HG03103 (cell line): ENCODE measurements at regions not wholly inside any gene's neighbourhood (a gene's known extent, or its start where the extent isn't known, plus 50 kb on each side); places are given as distances from the start of the nearest gene placed in this dataset.
"Not testable (repeated sequence)": the region's sequence is repeated elsewhere in the genome, so short reads cannot be mapped to it uniquely, and the experiment has no call there.

ENCODE experiments used
- ATAC-seq: cut with Tn5 transposase; IDR thresholded peaks from one replicate; pipeline ENCODE4 v1.9.1; 2021; ENCODE audit warnings: low read depth; ENCODE audit not compliant: unreplicated experiment

DNA sequence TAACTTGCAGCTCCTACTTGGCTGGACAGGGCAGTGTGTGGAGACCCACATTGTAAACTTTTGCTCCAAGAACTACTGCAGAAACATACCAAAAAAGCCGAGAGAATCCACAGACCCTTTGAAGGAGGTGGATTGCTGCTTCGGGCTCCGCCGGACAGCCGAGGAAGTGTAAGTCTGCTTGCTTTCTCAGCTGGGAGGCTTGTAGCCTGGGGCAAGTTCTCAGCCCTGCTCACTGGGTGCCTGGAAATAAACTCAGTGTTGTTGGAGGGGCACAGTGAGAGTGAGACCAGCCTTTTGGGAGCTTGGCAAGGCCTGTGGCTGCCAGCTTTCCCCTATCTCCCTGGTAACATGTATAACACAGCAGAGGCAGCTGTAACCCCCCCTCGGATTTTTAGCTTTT is 215.6 kb downstream of the SYK start:
- ATAC-seq: no peak

DNA sequence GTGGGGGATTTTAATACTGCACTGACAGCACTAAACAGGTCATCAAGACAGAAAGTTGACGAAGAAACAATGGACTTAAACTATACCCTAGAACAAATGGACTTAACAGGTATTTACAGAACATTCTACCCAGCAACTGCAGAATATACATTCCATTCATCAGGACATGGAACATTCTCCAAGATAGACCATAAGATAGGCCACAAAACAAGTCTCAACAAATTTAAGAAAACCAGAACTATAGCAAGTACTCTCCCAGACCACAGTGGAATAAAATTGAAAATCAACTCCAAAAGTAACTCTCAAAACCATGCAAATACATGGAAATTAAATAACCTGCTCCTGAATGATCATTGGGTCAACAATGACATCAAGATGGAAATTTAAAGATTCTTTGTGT is 218.3 kb downstream of the SYK start:
- not testable (repeated sequence) for ATAC-seq

DNA sequence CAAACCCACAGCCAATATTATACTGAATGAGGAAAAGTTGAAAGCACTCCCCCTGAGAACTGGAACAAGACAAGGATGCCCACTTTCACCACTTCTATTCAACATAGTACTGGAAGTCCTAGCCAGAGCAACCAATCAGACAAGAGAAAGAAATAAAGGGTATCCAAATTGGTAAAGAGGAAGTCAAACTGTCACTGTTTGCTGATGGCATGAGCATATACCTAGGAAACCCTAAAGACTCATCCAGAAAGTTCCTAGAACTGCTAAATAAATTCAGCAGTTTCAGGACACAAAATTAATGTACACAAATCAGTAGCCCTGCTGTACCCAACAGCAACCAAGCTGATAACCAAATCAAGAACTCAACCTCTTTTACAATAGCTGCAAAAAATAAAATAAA is 220.0 kb downstream of the SYK start:
- not testable (repeated sequence) for ATAC-seq

DNA sequence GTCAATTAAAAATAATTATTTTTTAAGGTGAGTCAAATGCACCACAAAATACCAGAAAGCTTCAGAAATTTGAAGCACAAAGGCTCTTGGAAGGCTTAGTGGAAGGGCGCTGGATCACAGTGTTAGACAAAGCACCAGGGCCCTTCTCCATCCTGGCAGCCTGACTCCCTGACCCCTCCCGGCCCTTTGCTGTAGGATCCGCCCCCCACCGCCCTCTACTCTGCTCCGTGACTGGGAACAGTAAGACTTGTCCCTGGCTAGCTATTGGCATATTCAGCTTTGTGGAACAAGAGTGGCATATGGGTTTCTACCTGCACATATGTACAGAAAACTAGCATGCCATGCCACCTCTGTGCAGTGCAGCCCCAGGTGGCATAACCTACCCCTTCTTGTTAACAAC is 222.1 kb downstream of the SYK start:
- ATAC-seq: no peak

DNA sequence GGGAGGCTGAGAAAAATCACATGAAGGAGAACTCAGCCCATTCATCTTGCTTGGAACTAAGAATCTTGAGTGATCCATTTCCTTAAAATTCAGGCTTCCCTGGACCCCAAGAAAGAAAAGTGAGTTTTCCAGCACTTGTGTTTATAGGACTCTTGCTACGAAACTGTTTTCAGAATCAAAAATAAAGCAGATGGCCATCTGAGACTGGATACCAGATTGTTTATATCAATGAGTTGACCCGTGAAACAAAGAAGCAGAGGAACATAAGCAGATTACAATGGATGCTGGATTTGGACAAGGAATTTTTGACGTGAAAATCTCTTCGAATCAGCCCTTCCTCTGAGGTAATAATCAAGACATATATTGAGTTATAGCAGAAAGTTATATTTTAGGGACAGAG is 223.2 kb downstream of the SYK start:
- ATAC-seq: no peak

DNA sequence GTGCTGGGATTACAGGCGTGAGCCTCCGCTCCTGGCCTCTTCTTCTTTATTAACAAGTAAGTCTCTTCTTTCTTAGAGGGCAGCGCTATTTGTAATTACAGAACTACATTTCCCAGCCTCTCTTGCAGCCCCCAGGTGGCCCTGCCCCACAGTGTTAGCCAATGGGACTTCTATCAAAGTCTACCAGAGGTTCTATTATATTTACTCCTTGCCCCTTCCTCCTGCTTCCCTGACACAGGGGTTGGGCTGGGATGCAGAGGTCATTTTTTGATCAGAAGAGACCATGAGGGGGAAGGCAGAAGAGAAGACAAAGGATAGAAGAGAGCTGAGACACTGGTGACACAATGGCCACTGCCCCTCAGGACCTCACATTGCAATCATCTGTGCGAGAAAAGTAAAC is 224.2 kb downstream of the SYK start:
- no peak for ATAC-seq

DNA sequence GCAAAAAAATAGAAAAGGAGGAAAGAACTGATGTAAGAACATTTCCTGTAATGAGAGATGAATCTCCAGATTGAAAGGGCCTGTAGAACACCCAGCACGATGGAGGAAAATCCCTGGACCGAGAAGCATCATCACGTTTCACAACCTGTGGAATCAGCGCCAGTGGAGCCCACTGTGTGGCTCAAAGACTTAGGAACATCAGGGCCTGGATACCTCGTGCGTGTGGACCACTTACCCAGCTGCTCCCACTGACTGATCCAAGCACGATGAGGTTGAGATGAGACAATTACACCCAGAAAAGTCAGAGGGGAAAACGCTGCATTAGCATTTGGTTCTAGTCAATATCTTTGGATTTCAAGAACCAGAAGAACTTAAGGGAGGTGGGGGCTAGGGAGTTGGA is 224.6 kb downstream of the SYK start:
- ATAC-seq: no peak

DNA sequence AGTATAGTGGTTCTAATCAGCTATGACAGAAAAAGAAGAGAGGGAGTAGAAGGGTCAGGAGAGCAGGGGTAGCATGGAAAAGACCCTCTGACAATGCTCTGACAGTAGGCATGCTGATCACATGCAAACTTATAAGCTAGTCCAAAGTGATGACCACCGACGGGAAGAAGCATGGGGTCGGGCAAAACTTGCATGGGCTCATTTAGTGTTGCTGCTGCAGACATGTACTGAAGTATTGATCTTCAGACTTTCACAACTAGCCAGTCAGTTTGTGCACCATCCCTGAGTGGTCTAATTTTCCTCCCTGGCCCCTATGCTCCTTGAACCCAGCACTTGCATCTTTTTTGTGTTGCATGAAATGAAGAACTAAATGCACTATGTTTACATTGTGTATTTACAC is 225.4 kb downstream of the SYK start:
- no peak for ATAC-seq

DNA sequence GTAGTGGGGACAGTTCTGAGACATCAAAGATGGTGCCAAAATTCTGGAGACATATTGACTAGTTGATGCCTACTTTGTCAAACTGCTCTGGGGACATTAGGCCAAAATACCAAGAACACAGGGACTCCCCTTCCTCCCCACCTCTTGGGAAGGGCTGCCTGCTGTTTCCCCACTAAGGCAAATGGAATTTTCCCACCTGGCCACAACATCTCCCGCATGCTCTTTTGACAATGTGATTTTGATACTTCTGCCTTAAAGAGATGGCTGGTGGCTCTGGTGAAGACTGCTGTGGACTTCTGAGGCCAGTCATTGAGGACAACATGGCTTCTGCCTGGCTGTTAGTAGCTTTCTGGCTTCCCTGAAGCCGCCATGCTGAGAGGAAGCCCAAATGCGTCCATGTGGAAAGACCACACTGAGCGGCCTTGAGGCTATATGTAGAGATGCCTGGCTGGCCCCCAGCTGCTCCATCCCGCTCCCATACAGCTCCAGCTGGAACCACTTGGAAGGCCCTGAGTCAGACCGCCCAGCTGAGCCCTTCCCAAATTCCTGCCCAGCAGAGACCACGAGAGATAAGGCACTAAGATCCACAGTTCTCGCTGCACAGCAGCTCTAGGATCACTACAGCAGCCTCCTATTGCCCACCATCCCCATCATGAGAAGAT is 226.7 kb downstream of the SYK start:
- no peak for ATAC-seq

DNA sequence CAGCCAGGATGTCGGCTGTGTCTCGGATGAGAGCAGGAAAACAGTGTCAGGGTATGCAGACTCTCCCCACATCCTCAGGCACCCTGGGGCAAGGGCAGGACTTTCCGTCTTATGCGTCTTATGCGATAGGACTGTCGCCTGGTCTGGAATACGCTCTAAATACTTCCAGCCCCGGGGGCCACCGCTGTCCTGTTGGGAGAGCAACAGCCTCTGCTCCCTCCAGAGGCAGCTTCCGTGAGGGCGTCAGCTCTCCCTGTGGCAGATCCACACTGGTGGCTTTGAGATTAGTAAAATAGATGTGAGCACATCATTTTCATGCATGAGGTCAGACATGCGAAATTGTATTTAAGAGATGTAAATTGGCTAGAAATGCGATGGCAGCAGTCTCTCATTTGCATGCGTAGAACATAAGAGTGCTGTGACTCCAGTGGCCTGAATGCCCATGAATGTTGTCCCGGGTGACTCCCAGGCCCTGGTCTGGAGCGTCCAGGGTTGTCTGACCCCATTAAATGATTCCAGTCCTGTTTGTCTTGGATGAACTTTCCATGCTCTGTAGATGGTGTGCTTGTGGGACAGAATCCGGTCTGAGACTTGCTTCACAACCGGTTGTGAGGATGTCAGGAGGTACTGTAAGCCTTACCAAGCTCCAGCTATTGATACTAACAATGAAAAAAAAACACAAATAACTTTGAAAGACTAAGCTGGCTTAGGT is 228.2 kb downstream of the SYK start:
- no peak for ATAC-seq

DNA sequence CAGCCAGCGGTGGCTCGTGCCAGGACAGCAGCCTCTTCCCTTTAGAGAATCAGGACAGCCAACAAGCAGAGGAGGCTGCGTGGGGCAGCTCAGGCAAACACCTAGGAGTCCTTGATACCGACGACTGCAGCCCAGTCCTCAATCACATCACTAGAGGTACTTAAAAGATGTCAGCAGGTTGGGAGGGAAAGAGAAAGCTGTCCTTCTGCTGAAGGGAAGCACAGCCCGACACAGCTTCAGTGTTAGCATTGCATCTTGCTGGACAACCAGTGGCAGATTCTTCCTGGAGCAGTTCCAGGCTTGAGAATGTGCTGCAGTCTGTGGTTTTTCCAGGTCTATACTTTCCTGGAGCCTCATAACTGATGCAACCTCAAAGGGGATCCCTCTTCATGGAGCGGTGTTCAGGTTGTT is 230.5 kb downstream of the SYK start:
- no peak for ATAC-seq

DNA sequence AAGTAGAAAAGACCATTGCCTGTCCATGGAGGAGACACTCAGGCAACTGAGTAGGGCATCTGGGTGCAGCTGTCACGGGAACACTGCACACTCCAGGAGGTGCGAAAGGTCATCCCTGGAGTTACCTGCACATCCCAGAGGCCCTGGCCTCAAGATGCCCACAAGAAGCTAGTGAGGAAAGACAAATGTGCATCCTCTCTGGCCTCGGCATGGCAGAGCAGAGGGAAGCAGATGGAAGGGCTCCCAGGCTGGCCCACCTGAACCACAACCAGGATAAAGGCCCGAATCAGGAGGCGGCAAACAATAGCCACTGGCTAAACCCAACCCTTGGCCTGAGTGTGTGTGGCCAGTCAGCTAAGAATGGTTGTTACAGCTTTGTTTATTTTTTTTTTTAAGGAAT is 231.7 kb downstream of the SYK start:
- ATAC-seq: no peak

DNA sequence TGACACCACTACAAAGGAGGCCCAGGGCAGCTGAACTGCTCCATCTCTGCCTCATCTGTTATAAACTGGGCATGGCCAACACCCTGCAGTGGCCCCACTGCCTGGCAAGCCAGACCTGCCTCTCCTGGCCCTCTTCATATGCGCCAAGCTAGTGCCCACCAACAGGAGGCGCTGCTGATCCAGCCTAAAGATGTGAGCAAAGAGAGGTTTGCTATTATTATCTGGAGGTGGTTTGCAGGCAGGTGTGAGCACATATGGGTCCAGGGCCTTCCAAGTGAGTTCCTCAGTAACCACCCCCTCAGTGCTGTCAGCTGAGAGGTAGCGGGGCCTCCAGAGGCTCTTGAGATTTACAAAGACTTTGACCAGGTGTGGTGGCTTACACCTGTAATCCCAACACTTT is 232.2 kb downstream of the SYK start:
- no peak for ATAC-seq

DNA sequence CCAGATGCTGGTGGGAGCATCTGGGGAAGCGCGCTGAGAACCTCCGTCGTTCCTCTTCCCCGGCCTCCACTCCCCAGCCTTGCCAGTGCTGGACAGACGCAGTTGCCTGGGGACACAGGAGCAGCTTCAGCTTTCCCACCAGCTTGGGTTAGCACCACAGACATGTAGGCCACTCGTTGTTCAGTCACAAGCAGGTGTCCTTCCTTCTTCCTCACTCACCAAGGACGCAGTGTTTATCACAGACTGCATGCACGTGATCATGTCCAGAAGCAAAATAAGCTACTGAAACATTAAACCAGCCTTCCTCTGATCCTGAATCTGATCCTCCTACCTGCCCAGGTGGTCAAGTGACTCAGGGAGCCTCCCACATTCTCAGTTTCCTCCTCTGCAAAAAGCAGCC is 232.9 kb downstream of the SYK start:
- no peak for ATAC-seq

DNA sequence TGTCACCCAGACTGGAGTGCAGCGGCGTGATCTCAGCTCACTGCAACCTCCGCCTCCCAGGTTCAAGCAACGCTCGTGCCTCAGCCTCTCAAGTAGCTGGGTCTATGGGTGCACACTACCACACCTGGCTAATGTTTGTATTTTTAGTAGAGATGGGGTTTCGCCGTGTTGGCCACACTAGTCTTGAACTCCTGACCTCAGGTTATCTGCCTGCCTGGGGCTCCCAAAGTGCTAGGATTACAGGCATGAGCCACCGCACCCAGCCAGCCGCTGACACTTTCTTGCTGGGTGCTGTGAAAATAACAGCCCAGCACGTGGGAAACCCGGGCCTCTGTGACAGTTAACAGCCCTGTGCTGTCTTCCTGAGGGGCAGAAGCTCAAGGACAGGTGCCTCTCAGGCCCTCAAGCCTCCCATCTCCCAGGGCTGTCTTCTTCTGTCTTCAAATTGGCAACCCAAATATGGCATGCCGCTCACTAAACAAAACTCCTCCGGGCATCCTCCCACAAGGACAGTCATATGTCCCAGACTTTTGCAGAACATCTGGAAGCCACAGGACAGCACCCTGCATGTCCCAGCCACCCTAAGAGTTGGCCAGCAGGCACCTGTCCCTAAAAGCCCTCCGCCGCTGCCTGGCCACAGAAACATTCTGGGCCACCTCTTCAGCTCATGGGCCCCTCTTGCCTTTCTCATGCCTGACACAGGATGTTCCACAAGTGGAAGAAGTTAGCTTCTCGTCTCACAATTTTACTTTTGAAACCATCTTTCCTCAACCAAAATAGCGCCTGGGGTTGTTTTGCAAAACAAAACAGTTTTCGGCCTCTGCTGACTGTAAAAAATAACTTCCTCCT is 233.6 kb downstream of the SYK start:
- ATAC-seq: no peak

DNA sequence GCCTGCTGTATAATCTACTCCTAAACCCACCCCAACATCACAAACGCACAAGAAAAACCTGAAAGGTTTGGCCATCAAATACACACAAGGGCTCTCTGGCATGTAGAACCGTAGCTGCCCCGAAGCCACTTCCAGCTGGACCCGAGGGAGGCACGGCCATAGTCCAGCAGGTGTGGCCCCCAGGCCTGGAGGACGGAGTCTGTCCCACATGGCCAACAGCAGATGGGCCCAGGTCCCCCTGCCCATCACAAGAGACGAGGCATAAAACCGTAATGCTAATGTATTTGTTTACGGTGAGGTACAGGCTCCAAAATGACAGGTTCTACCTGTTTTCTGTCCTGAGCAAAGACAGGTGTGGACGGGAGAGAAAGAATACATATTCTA is 234.2 kb downstream of the SYK start:
- ATAC-seq: no peak

DNA sequence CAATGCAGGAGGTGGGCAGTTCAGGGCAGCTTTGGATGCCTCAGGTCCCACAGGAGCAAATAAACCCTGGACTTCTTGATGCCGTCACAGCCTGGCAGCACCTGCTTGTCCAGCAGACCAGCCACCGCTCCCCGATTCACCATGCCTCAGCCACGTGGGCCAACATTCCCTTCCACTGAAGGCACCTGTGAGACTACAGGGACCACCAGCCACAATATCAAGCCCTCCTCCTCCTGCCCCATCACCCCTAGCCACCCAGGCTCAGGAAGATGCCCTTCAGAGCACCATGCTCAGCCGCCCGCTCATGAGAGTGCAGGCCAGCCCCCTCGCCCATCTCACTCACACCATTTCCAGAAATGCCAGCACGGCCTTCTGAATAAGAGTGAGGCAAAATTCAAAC is 234.7 kb downstream of the SYK start:
- no peak for ATAC-seq

DNA sequence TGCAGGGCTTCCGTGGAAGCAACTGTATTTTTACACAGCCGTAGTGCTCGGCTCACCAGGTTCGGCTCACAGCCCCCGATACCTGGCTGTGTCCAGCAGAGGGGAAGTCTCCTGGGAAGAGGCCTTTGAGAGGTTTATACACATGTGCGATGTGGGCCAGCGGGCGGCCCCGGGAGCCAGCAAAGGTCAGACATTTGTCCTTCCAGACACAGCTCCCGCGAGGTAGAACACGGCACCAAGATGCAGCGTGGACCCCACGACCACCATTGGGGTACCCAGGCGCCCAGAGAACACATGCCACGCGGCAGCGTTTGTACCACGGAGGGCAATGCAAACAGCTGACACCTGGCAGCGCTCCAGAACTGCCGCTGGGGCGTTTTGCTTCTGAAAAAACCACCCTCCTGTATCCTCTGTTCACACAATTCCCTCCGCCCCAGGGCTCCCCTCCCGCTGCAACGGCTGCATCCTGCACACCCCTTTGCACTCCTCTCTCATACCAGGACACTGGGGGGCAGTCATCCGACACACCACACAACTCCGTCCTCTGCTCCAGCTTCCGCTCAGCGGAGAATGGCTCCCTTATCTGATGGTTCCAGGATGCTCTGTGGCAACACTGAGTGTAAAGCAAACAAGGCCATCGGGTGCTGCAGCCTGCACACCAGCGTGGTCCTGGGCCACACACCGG is 235.3 kb downstream of the SYK start:
- ATAC-seq: no peak

DNA sequence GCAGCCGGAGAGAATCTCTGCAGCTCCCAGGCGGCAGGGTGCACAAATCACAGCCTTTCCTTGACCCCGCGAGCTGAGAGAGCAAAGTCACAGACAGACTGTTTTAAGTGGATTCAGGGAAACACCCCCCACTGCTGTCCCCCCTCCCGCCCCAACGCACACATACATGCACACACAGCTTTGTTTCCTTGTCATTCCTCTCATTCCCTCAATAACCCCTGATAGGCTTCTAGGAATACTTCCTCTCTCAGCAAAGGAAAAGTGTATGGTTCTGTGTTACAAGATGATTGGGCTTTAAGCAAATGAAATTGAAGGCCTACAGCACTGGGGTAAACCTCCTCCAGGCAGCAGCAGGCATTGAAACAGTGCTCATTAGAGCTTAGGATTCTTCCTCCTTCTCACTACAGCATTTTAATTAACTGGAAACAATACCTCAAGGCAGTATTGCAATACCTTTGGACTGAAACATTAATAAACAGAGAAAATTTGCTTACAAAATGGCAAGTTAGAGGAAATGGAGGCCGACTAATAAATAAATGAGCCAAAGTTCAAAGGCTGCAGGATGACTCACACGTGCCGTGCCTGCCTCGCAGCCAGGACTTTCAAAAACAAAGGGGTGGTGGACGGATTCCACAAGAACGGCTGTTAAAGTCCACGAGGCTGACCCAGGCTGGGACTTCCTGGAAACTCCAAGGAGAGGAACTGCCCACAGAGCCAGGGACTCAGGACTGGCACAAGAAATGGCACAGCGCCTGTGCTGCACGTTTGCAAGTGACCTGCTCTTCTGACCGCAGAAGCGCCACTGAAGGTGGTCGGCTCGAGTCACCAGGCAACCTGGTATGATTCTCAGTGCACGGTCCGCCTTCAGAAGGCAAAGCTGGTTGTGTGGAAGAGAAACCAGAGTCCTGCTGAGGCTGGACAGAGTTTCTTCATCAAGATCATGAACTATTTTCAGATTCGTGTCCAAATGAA is 236.2 kb downstream of the SYK start:
- no peak for ATAC-seq
